Stimulated activated CD4-positive, alpha-beta T cell treated with anti-CD3 and anti-CD28 coated beads, Interleukin-12 subunit alpha, Interleukin-12 subunit beta, amount 100 ng/mL, for 24 hours (primary cell): ENCODE measurements at regions not wholly inside any gene's neighbourhood (a gene's known extent, or its start where the extent isn't known, plus 50 kb on each side); places are given as distances from the start of the nearest gene placed in this dataset.
"Not testable (repeated sequence)": the region's sequence is repeated elsewhere in the genome, so short reads cannot be mapped to it uniquely, and the experiment has no call there.

Source experiments
- DNase-seq, 2 experiments: peaks; one replicate each; pipeline ENCODE4 v3.0.0-alpha.2; 2020; ENCODE audit warnings: low read depth in 2 of 2

DNA sequence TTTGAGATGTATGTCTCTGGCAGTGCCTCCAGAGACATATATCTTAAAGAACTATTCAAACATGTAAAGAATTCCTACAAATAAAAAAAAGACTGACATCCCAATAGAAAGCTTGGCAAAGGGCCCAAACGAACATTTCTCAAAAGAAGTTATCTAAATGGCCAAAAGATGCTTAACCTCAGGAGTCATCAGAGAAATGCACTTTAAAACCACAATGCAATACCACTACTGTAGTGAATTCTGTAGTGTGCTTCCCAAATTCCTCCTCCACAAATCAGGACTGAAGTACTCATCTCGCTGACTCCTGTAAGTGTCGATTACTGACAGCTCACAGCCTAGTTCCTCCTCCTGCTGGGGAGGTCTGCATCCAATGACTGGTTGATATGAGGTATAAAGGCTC, 129.0 kb upstream of the MAMLD1 start:
- DNase-seq, result no peak

DNA sequence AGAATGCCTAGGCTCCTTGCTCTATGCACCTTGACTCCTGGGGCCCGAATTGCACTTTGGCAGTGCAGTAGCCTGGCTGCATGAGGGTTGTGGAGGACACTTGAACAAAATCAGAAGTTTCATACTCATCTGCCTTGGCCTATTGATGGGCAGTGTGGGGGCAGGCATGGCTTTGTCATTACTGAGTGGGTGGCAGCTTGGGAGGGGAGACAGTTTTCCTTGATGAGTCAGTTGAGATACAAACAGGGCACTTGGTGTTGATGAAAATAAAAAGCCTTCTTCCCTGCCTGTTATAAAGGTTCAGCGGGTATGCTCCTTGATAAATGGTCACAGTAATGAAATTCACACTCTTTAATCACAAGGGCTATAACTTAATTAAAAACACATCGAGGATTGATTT, 126.8 kb upstream of the MAMLD1 start:
- no peak for DNase-seq

DNA sequence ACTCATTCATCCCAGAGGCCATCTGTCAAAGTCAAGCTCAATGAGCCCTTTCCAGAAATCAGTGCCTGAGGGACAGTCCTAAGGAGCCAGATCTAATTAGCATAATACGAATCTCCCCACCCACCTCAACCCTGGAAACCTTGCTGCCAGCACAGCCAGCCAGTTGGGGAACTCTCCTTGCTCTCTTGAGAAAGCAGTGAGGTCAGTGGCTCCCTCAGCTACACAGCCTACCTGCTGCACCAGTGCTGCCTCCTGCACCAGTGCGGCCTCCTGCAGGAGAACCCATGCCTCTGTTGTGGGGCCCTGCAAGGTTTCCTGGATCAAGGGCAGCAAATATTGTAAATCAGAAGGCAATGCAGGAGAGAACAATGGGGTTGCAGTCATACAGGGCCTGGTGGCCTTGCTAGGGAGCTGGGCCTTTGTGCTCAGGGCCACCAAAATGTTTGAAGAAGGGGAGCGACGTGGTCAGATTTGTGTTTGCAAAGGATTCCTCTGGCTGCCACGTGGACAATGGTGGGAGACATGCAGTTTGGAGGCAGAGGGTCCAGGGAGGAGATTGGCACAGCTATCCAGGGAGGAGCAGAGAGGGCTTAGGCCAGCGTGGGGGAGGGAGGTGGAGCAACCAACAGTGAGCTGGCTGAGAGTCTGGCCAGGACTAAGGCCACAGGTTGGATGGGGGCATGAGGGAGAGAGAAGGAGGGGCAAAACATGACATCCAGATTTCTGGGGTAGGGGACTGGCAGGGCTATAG, 124.3 kb upstream of the MAMLD1 start:
- no peak for DNase-seq

DNA sequence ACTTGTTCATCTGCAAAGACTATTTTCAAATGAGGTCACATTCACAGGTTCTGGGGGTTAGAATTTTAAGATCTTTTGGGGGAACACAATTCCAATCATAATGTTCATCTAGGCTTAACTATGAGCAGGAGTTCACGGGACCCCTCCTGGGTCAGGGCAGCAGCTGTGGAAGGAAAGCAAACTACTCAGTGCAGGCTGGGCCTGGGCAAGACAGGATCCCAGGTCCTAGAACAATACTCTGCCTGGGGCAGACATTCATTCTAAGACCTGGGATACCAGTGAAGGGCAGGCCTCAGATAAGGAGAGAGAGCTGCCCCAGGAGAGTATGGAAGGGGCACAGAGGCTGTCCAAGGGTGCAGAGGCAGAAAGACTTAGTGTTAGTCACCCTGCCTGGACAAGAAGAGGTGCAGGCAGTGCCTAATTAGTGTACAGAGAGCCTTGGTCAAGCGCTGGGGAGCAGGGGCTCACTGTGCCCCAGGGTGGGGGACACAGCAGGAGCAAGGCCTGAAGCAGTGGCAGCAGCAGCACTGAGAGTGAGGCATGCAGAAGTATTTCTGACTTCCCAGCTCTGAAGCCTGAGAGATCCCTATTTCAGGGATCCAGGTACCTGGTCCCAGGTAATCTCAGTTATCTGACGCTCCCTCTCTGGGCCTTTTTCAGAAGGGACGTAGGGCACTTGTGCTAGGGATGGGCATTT, 123.0 kb upstream of the MAMLD1 start:
- no peak for DNase-seq

DNA sequence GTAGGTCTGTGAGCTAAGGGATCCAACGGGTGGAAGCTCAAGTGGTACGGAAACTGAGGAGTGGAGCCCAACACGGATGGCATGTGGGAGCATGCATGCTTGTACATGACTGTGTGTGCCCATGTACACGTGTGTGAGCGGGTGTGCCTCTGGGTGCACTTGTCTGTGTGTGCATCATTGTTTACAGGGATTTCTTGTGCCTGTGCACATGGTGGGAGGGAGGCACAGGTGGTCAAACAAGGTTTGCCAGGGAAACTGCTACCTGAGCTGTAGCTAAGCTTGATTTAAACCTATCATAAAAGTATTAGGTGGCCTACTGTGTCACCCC, 122.5 kb upstream of the MAMLD1 start:
- DNase-seq, result no peak

DNA sequence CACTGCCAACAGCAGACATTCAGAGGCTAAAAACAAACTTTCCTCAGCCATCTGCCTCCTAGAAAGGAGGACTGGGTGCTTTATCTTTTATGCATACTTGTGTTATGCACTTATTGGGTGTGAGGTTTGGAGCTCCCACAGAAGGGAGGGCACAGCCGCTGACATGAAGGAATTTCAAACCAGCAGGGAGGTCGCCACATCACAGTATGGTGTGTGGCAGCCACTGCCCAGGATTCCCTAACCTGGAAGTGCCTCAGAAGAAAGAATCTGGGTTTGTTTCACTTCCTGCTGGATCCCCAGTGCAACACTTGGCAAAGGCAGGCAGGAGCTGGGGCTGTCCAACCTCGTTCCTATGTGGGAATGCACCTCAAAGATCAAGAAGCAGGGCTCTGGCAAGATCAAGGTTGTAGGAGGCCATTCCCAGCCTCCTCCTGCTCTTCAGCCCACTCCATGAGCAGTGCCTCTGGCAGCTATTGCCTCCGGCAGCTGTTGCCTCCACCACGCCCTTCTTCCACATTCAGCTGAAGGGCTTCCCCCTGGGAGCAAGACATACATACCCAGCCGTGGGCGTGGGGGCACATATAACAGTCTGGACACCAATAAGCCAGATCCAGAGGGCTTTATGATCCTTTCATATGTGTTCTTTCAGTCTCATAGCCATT, 109.0 kb upstream of the MAMLD1 start:
- DNase-seq, result no peak

- DNase-seq, result no peak
Measured at GRCh38 chrX:150254909-150255308, 108.2 kb upstream of the MAMLD1 start.

DNA sequence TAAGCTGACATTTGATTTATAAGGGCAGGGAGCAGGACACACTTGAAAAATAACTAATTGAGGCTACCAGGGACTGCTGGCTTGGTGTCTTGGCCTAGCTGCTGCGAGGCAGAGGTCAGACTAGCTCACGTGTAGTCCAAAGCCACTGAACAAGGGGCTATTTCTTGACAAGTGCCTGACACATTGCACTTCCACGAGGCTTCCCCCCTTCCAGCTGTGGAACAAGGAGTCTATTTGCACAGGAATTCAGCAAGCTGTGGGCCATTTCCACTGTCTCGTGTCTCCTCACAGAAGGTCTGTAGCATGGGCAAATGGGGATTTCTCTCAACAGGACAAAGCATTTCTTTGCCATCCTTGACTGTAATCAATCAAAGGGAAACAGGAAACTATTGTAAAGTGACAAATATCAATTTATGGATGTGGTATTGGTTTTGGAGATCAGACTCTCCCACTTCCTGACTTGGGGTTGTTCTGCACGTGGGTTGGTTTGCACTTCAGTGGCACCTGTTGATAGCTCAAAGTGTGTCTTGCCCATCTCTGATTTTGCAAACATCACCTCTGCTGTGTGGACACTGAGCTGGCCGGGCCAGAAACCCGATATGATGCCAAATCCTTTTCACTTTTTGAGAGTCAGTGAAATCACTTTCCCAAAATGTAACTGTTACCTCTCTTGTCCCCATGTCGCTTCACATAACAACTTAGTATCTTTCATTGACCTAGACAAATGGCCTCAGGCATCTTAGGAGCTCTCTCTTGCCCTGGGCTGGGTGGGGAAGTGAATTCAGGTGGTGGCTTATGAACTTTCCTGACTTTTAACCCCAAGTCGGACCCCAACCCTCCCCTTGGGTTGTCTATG, 107.4 kb upstream of the MAMLD1 start:
- DNase-seq, result no peak

DNA sequence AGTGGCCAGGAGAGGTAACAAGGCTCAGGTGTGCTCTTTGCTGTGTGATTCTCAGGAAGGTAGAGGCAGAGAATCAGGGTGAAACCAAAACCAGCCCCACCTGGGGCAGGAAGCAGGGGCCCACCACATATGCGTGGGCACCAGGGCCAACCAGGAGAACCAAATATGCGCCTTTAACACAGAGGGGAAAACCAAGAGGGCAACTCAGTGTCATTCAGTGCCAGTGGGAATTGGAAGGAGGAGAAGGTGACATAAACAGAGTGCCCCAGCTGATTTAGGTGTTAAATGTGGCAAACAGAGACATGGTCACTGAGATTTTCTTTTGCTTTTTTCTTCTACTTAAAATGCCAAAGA, 106.8 kb upstream of the MAMLD1 start:
- DNase-seq, result no peak

- no peak for DNase-seq
Measured at GRCh38 chrX:150257353-150258175, 105.6 kb upstream of the MAMLD1 start.

GRCh38 chrX:150258176-150258425, 105.0 kb upstream of the MAMLD1 start:
- DNase-seq, result no peak

DNA sequence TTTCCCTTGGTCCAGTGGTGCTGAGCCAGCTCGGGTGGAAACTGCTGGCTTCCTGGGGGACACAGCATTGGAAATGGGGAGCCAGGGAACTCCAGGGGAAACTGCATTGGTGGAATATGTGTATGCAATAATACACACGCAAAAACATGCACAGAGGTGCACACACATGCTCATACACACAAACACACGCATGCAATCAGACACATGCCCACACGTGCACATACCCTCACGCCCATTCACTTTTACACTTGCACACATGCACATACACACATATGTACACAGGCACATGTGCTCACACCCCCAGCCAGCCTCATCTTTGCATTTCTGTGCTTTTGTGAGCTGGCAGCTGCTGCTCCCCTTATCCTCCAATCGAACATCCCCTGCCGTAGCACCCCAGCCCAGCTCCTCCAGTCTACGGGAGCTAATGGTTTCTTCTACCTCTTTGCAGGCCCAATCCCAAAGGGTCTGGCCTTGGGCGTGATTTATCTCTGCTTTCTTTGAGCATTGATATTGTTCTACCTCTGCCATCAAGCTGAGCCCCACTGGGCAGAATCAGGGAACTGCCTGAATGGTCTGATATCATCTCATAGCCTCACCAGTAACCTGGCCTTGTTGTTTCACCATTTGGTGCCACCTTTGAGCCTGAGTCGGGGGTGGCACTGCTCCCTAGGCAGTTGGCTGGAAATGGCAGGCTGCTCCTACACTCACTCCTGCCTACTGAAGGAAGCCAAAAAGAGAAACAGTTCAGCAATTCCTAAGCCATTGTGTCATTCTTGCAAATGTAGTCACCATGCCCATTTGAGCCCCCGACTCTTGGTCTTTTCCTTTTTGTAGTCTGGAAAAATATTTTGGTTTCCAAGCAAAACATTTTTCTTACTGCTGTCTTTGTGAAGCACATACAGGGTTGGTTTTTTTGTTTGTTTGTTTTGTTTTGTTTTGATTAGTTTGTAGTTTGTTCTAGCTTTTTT, 104.4 kb upstream of the MAMLD1 start:
- DNase-seq, result no peak

DNA sequence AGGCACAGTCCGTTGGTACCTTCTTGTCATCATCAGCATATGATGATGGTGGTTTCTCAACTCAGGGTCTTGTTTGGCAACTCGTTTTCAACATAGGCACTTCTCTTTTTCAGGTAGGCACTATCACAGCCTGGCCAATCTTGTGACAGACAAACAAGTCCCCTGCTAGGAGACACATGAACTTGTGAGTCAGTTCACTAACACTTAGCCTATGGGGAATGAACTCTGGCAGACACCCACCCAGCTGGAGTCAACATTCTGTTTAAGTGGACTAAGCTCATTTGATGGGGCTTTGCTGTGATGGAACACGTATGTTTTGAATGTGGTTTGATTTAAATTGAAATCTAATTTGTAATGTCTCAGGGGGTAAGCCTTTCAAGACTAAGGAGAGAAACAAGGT, 100.7 kb upstream of the MAMLD1 start:
- no peak for DNase-seq

DNA sequence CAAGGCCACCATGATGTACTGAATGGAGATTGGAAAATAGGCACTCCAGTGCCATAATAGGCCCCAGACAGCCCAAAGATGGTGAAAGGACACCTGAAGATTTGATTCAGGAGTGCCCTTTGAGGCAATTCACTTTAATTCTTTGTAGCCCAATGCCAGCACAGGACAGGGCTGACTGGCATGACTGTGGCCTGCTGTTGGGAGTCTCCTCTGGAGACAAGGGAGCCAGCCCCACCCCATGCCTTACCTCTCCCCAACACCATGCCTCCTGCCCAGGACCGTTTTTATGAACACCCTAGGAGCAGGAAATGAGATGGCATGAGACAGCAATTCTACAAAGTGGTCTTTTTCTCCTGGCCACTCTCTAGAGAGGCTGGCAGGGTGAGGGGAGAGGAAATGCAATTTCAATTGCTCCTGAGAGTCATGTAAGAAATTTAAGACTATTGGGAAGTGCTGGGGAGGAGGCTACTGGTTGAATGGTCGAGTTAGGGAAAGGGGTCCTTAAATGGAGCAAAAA, 94.2 kb upstream of the MAMLD1 start:
- DNase-seq, result no peak

DNA sequence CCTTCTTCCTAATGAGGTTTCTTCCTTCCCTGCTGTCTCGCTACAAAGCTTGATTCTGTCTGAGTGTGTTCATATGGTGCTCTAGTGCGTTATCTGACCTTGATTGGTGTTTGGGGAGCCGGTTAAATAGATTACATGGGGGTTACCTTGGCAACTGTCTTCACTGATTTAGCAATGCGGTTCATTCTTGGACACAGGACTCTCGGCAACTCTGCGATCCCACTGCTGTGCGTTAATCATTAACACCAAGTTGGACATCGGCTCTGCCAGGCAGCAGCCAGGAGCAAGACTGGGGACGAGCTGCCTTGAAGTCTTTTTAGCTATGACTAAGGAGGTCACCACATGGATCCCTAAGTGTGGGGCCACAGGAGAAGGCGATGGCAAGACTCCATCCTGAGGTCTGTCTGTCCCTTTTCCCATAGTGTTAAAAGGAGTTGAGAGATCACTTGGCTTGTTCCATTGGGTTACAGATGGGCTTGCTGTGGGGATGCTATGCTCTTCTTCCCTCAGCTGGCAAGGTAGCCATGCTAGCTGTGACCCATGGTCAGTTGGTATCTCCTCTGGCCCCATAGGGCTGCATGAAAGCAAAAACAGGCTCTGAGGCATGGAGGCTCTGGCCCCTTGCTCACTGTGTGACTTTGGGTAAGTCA, 93.4 kb upstream of the MAMLD1 start:
- DNase-seq, result no peak

DNA sequence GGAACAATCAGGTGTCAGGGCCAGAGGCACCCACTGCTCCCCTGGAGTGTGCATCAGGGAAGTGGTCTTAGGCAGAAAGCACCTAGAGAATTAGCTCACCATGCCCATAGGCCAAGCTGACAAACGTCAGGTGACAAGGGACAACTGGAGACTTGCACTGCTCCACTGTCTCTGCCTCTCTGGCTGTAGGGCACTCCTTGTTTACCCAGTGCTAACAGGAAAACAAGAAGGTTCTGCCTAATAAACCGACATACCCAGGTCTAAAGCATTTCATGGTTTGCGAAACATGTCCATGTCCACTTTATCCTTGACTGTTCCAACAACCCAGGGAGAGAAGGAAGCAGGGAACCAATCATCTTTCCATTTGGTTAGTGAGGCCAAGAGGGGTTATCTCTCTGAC, 92.5 kb upstream of the MAMLD1 start:
- DNase-seq, result no peak

DNA sequence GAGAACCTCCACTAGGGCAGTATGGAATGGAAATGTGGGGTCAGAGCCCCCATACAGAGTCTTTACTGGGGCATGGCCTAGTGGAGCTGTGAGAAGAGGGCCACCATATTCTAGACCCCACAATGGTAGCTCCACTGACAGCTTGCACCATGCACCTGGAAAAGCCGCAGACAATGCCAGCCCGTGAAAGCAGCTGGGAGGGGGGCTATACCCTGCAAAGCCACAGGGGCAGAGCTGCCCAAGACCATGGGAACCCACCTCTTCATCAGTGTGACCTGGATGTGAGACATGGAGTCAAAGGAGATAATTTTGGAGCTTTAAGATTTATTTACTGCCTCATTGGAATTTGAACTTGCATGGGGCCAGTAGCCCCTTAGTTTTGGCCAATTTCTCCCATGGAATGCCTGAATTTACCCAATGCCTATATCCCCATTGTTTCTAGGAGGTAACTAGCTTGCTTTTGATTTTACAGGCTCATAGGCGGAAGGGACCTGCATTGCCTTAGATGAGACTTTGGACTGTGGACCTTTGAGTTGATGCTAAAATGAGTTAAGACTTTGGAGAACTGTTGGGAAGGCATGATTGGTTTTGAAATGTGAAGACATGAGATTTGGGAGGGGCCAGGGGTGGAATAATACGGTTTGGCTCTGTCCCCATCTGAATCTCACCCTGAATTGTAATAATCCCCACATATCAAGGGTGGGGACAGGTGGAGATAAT, 89.4 kb upstream of the MAMLD1 start:
- DNase-seq, result not testable (repeated sequence)

DNA sequence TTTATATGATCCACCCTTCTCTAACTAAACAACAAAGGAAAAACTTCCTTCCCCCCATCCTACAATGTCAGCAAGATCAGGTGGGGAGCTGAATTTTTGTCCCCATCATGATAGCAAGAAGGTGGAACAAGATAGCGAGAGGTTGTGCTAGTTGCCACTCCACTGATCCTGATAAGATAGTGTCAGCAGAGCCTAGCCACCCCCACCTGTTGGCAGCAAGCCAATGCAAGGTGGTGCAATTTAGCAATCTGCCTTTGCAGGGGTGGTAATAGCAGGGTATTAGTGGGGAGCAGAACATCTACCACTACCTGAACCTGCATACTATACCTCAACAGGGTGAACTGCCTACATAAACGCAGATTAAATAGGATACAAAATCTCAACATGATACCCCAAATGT, 80.2 kb upstream of the MAMLD1 start:
- DNase-seq, result no peak

GRCh38 chrX:150291014-150291413, 72.1 kb upstream of the MAMLD1 start:
- no peak for DNase-seq
